Osteoblast (primary cell): ENCODE measurements at regions not wholly inside any gene's neighbourhood (a gene's known extent, or its start where the extent isn't known, plus 50 kb on each side); places are given as distances from the start of the nearest gene placed in this dataset.

Experiments used
- DNase-seq: peaks from one replicate; pipeline ENCODE4 v3.0.0; 2011; ENCODE audit warnings: low spot score, mixed read lengths; ENCODE audit not compliant: insufficient read length; ENCODE audit errors: missing footprints
- H2AFZ ChIP-seq: 2 replicates; pipeline ENCODE4 v1.6.0; 2011; ENCODE audit warnings: mild to moderate bottlenecking, low read length
- H3K27ac ChIP-seq: 2 replicates; pipeline ENCODE4 v1.5.1; 2011; ENCODE audit warnings: mild to moderate bottlenecking, low read depth, low read length, moderate library complexity
- H3K27me3 ChIP-seq: 2 replicates; pipeline ENCODE4 v1.6.0; 2012; ENCODE audit warnings: mild to moderate bottlenecking, control low read depth, inconsistent platforms, low read length, moderate library complexity; ENCODE audit not compliant: insufficient read depth
- H3K36me3 ChIP-seq: 2 replicates; pipeline ENCODE4 v1.5.1; 2011; ENCODE audit warnings: mild to moderate bottlenecking, low read length, control low read depth, moderate library complexity; ENCODE audit not compliant: insufficient read depth
- H3K4me1 ChIP-seq: 2 replicates; pipeline ENCODE4 v1.5.1; 2011; ENCODE audit warnings: mild to moderate bottlenecking, low read length, control low read depth, moderate library complexity; ENCODE audit not compliant: insufficient read depth
- H3K4me2 ChIP-seq: 2 replicates; pipeline ENCODE4 v1.6.0; 2011; ENCODE audit warnings: mild to moderate bottlenecking, low read length; ENCODE audit not compliant: insufficient read depth
- H3K4me3 ChIP-seq: fragments of 200-600 bp; sonication (generic); 3 replicates; pipeline ENCODE4 v1.5.1; 2012; ENCODE audit warnings: mild to moderate bottlenecking, low read length, inconsistent platforms; ENCODE audit not compliant: insufficient read depth
- H3K79me2 ChIP-seq: 2 replicates; pipeline ENCODE4 v1.6.0; 2012; ENCODE audit warnings: mild to moderate bottlenecking, low read length, control low read depth, inconsistent platforms; ENCODE audit not compliant: insufficient read depth
- H3K9me3 ChIP-seq: 2 replicates; pipeline ENCODE4 v1.5.1; 2011; ENCODE audit warnings: low read depth, low read length, control low read depth
- H4K20me1 ChIP-seq: 2 replicates; pipeline ENCODE4 v1.6.0; 2012; ENCODE audit warnings: mild to moderate bottlenecking, low read length, control low read depth; ENCODE audit not compliant: insufficient read depth
- CTCF ChIP-seq: IDR thresholded peaks from 2 replicates; pipeline ENCODE4 v1.5.1; 2011; ENCODE audit warnings: mild to moderate bottlenecking, low read depth, low read length, moderate library complexity; ENCODE audit errors: extremely low read depth

- TF ChIP-seq CTCF, result no peak
- Histone ChIP-seq H4K20me1 (no peaks in the 10 kb centered on the region), H3K36me3 (no peaks in the 10 kb centered on the region), H3K27ac (no peak overlapping the region), H3K79me2 (no peaks in the 10 kb centered on the region), H3K4me2 (no peak overlapping the region), H3K4me3 (no peak overlapping the region), H2AFZ (no peak overlapping the region), H3K27me3 (peaks cover 17% of the 10 kb centered on the region), H3K4me1 (no peaks in the 10 kb centered on the region), H3K9me3 (no peaks in the 10 kb centered on the region)
- DNase-seq, result no peak
Observed at GRCh38 chr3:72473156-72473555, 375.1 kb downstream of the SHQ1 start.

- Histone ChIP-seq H3K9me3 (no peaks in the 10 kb centered on the region), H2AFZ (no peak overlapping the region), H3K27ac (no peak overlapping the region), H3K79me2 (no peaks in the 10 kb centered on the region), H4K20me1 (no peaks in the 10 kb centered on the region), H3K4me1 (no peaks in the 10 kb centered on the region), H3K4me3 (no peak overlapping the region), H3K4me2 (no peak overlapping the region), H3K27me3 (peaks cover 38% of the 10 kb centered on the region), H3K36me3 (no peaks in the 10 kb centered on the region)
- no peak for TF ChIP-seq CTCF
- no peak for DNase-seq
Observed at GRCh38 chr3:72470904-72471417, 377.3 kb downstream of the SHQ1 start.

- no peak for TF ChIP-seq CTCF
Observed at GRCh38 chr3:72465853-72466252, 382.4 kb downstream of the SHQ1 start.

GRCh38 chr3:72463083-72463482, 385.2 kb downstream of the SHQ1 start:
- Histone ChIP-seq H3K27me3 (peaks cover 70% of the 10 kb centered on the region), H3K27ac (no peak overlapping the region), H3K4me1 (no peaks in the 10 kb centered on the region), H3K4me3 (no peak overlapping the region), H3K4me2 (no peak overlapping the region), H3K36me3 (no peaks in the 10 kb centered on the region), H3K9me3 (no peaks in the 10 kb centered on the region), H4K20me1 (no peaks in the 10 kb centered on the region), H3K79me2 (no peaks in the 10 kb centered on the region), H2AFZ (no peak overlapping the region)
- no peak for DNase-seq
- no peak for TF ChIP-seq CTCF

More at GRCh38 chr3:72465853-72466252, 382.4 kb downstream of the SHQ1 start:
- Histone ChIP-seq H3K4me3 (no peak overlapping the region), H3K27ac (no peak overlapping the region), H2AFZ (no peak overlapping the region), H3K27me3 (peaks cover 62% of the 10 kb centered on the region), H3K79me2 (no peaks in the 10 kb centered on the region), H3K4me2 (no peak overlapping the region), H3K36me3 (no peaks in the 10 kb centered on the region), H4K20me1 (no peaks in the 10 kb centered on the region), H3K4me1 (no peaks in the 10 kb centered on the region), H3K9me3 (no peaks in the 10 kb centered on the region)
- no peak for DNase-seq
